Activated CD8-positive, alpha-beta T cell treated with anti-CD3 and anti-CD28 coated beads, Interleukin-2, amount 10 ng/mL, durations not matched to agents 7 days and 5 days (primary cell): ENCODE measurements at regions not wholly inside any gene's neighbourhood (a gene's known extent, or its start where the extent isn't known, plus 50 kb on each side); places are given as distances from the start of the nearest gene placed in this dataset.

Source experiments
- ATAC-seq: fragments of 150-1000 bp; cut with Tn5 transposase; one replicate; pipeline ENCODE4 v1.10.0; 2021; ENCODE audit warnings: moderate library complexity
- CTCF ChIA-PET: fragments of 350-600 bp; sonication (Branson Sonifier 250); formaldehyde crosslinking; loops from one replicate; lab custom pipeline; 2021; ENCODE audit warnings: antibody characterized with exemption; lab: Charles Lee
- POLR2A ChIA-PET: fragments of 350-600 bp; sonication (Branson Sonifier 250); formaldehyde crosslinking; loops from one replicate; lab custom pipeline; 2021; ENCODE audit warnings: antibody characterized with exemption; lab: Charles Lee
- DNase-seq: peaks from one replicate; pipeline ENCODE4 v3.0.0-alpha.2; 2020
- H3K27ac Mint-ChIP-seq: one replicate; pipeline ENCODE4 v1.8.0; 2021; ENCODE audit warnings: mild to moderate bottlenecking, mixed read lengths
- H3K27me3 Mint-ChIP-seq: one replicate; pipeline ENCODE4 v1.8.0; 2021; ENCODE audit warnings: low read depth, mixed read lengths
- H3K36me3 Mint-ChIP-seq: one replicate; pipeline ENCODE4 v1.8.0; 2021; ENCODE audit warnings: low read depth, mixed read lengths
- H3K4me1 Mint-ChIP-seq: one replicate; pipeline ENCODE4 v1.8.0; 2021; ENCODE audit warnings: low read depth, mixed read lengths
- H3K4me3 Mint-ChIP-seq: one replicate; pipeline ENCODE4 v1.8.0; 2021; ENCODE audit warnings: mild to moderate bottlenecking, mixed read lengths
- H3K9me3 Mint-ChIP-seq: one replicate; pipeline ENCODE4 v1.8.0; 2022; ENCODE audit warnings: mixed read lengths; ENCODE audit not compliant: insufficient read depth

GRCh38 chr3:166195808-166196207 lies 358.6 kb upstream of the BCHE start:
- no peak for DNase-seq
- H3K9me3 Mint-ChIP-seq, result peaks cover 17% of the 10 kb centered on the region
- no peaks in the 10 kb centered on the region for H3K36me3 Mint-ChIP-seq
- CTCF ChIA-PET, result no interaction called here
- H3K4me3 Mint-ChIP-seq, result no peak overlapping the region
- no peak overlapping the region for H3K27ac Mint-ChIP-seq
- no peak for ATAC-seq
- H3K27me3 Mint-ChIP-seq, result no peaks in the 10 kb centered on the region
- POLR2A ChIA-PET, result no interaction called here
- H3K4me1 Mint-ChIP-seq, result no peaks in the 10 kb centered on the region

DNA sequence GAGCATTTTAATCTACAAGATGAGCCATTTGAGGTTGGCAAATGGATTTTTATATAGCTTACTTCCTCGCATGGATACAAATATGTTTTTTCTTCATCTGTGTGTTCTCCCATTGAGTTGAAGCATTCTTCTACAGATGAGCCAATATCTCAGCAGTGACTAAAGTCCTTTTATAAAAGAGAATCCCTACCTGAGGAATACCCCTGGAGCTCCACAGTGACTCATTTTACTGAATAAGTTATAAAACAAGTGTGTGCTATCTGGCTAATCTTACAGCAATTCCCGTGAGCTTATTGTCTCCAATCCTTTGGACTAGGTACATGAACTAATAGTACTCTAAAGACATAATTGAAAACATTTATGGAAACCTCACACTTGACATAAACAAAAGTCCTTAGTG lies 354.2 kb upstream of the BCHE start:
- Mint-ChIP-seq H3K4me3 (no peak overlapping the region), H3K27ac (no peak overlapping the region), H3K27me3 (no peaks in the 10 kb centered on the region), H3K9me3 (peaks cover 6% of the 10 kb centered on the region), H3K36me3 (no peaks in the 10 kb centered on the region), H3K4me1 (no peaks in the 10 kb centered on the region)
- ATAC-seq, result no peak
- ChIA-PET POLR2A (no interaction called here), CTCF (no interaction called here)
- no peak for DNase-seq

- no peak overlapping the region for H3K4me3 Mint-ChIP-seq
- H3K9me3 Mint-ChIP-seq, result peaks cover 6% of the 10 kb centered on the region
- no peak for ATAC-seq
- CTCF ChIA-PET, result no interaction called here
- H3K36me3 Mint-ChIP-seq, result no peaks in the 10 kb centered on the region
- POLR2A ChIA-PET, result no interaction called here
- no peaks in the 10 kb centered on the region for H3K4me1 Mint-ChIP-seq
- DNase-seq, result no peak
- no peak overlapping the region for H3K27ac Mint-ChIP-seq
- no peaks in the 10 kb centered on the region for H3K27me3 Mint-ChIP-seq
Measured at GRCh38 chr3:166190360-166190759, 353.1 kb upstream of the BCHE start.

DNA sequence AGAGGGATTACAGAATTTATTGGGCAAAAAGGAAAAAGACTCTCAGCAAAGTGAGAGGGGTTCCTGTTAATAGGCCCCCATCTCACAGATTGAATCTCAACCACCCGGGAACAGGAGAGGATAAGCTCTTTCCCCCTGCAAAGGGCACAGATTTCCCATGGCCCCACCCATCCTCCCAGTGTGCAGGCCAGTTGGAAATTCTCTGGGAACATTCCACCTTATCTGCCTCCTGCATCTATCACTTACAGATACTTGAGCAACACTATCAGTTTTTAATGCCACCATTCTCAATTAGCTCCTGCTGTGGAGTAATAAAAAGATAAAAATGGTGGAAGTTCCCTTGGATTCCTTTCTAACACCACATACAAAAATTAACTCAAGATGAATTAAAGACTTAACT lies 350.0 kb upstream of the BCHE start:
- ChIA-PET CTCF (no interaction called here), POLR2A (no interaction called here)
- no peak overlapping the region for H3K4me3 Mint-ChIP-seq

DNA sequence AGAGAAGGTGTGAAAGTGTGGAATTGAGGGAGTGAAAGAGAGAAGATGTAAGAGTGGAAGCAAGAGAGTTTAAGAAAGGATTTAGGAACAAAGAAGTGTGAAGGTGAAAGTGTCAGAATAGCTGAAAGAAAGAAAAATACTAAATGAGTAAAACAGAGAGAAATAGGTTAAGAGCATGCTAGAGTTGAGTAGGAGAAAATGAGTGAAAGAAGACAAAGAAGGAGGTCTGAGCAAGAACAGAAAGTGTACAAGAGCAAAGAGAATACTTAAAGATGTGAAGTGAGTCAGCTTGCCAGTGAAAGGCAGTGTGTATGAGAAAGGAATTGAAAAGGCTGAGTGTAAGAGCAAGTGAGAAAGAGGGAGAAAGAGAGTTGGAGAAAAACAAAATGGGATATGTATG lies 348.8 kb upstream of the BCHE start:
- no peaks in the 10 kb centered on the region for H3K9me3 Mint-ChIP-seq
- no peaks in the 10 kb centered on the region for H3K27me3 Mint-ChIP-seq
- POLR2A ChIA-PET, result no interaction called here
- CTCF ChIA-PET, result no interaction called here
- no peak for DNase-seq
- no peak overlapping the region for H3K27ac Mint-ChIP-seq
- H3K36me3 Mint-ChIP-seq, result no peaks in the 10 kb centered on the region
- H3K4me3 Mint-ChIP-seq, result no peak overlapping the region
- no peaks in the 10 kb centered on the region for H3K4me1 Mint-ChIP-seq
- no peak for ATAC-seq

More for the DNA sequence above, 350.0 kb upstream of the BCHE start:
- Mint-ChIP-seq H3K9me3 (peaks cover under 1% of the 10 kb centered on the region), H3K27ac (no peak overlapping the region), H3K36me3 (no peaks in the 10 kb centered on the region), H3K4me1 (no peaks in the 10 kb centered on the region), H3K27me3 (no peaks in the 10 kb centered on the region)
- no peak for DNase-seq
- no peak for ATAC-seq

DNA sequence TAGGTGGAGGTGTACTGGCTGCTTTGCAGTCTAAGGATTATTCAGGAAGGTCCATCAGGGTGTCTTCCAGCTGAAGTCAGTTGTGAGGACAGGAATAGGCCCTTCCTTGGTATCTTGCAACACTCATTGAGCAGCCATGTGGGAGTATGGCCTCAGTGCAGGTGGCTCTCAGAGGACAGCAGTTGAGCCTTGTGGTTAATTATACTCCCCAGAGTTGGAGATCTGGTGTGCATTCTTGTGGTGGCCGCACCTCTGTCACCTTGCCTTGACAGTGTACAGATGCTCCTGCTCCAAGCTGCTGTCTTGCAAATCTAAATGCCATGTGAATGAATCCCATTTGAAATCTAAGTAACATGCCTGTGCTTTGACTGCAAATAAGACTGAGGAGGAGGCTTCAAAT lies 339.9 kb upstream of the BCHE start:
- no peaks in the 10 kb centered on the region for H3K4me1 Mint-ChIP-seq
- H3K4me3 Mint-ChIP-seq, result no peak overlapping the region
- CTCF ChIA-PET, result no interaction called here
- no peak overlapping the region for H3K27ac Mint-ChIP-seq
- H3K27me3 Mint-ChIP-seq, result no peaks in the 10 kb centered on the region
- POLR2A ChIA-PET, result no interaction called here
- H3K9me3 Mint-ChIP-seq, result peaks cover 4% of the 10 kb centered on the region
- DNase-seq (no peak), ATAC-seq (no peak)
- H3K36me3 Mint-ChIP-seq, result no peaks in the 10 kb centered on the region

GRCh38 chr3:166171695-166172094 lies 334.5 kb upstream of the BCHE start:
- CTCF ChIA-PET, result no interaction called here
- ATAC-seq (no peak), DNase-seq (no peak)
- H3K36me3 Mint-ChIP-seq, result no peaks in the 10 kb centered on the region
- no peaks in the 10 kb centered on the region for H3K4me1 Mint-ChIP-seq
- H3K9me3 Mint-ChIP-seq, result peaks cover 21% of the 10 kb centered on the region
- POLR2A ChIA-PET, result no interaction called here
- H3K27ac Mint-ChIP-seq, result no peak overlapping the region
- H3K27me3 Mint-ChIP-seq, result no peaks in the 10 kb centered on the region
- no peak overlapping the region for H3K4me3 Mint-ChIP-seq

DNA sequence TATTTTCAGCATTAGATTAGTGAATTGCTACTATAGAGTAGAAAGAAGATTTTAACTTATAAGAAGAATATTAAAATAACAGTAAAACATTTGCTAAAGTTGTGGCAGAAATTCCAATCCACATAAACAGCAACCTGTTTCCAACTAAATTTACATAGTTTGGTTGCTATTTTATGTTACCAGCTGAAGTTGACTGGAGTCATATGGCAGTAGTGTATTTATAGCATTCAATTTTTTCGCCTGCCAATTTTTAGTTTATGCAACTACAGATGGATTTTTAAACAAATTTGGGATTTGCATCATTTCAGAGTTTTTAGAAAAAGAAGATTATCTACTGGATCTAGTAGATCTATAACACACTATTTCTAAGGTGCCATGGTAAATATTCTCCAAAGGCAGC lies 332.5 kb upstream of the BCHE start:
- no peak for DNase-seq
- ChIA-PET POLR2A (no interaction called here), CTCF (interaction anchor here (0.7 kb wide), 1 partner anchor 11 kb away, joined by 3 read pairs; no protein-coding TSS in a partner anchor)
- no peaks in the 10 kb centered on the region for H3K4me1 Mint-ChIP-seq
- H3K27me3 Mint-ChIP-seq, result no peaks in the 10 kb centered on the region
- H3K9me3 Mint-ChIP-seq, result peaks cover 21% of the 10 kb centered on the region
- no peak overlapping the region for H3K4me3 Mint-ChIP-seq
- H3K36me3 Mint-ChIP-seq, result no peaks in the 10 kb centered on the region
- H3K27ac Mint-ChIP-seq, result no peak overlapping the region
- ATAC-seq, result no peak

- DNase-seq (no peak), ATAC-seq (no peak)
- Mint-ChIP-seq H3K27ac (no peak overlapping the region), H3K9me3 (peaks cover 15% of the 10 kb centered on the region), H3K27me3 (no peaks in the 10 kb centered on the region), H3K4me1 (no peaks in the 10 kb centered on the region), H3K36me3 (no peaks in the 10 kb centered on the region), H3K4me3 (no peak overlapping the region)
- POLR2A ChIA-PET, result no interaction called here
- CTCF ChIA-PET, result no interaction called here
Measured at GRCh38 chr3:166127969-166128368, 290.7 kb upstream of the BCHE start.

DNA sequence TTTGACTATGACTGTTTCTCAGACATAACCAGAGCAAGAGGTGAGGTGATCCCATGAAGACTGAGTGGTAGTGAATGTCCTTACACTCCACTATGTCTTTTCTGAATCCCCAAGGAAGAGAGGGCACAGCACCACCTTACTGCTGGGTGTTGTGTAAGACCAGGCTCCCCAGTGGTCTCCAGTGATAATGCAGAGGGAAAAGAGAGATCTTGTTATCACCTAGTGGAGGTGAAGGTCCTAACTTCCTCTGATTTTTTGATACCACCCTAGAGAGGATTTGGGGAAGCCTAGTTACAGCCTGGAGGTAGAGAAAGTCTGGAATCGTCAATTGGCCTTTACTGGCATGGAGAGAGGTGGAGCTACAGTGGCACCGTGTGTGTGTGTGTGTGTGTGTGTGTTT lies 288.0 kb upstream of the BCHE start:
- CTCF ChIA-PET, result no interaction called here
- DNase-seq (no peak), ATAC-seq (no peak)
- H3K4me3 Mint-ChIP-seq, result no peak overlapping the region
- peaks cover 7% of the 10 kb centered on the region for H3K9me3 Mint-ChIP-seq
- H3K36me3 Mint-ChIP-seq, result no peaks in the 10 kb centered on the region
- POLR2A ChIA-PET, result no interaction called here
- no peaks in the 10 kb centered on the region for H3K4me1 Mint-ChIP-seq
- no peak overlapping the region for H3K27ac Mint-ChIP-seq
- H3K27me3 Mint-ChIP-seq, result no peaks in the 10 kb centered on the region

GRCh38 chr3:166123576-166123975 lies 286.4 kb upstream of the BCHE start:
- no peak overlapping the region for H3K4me3 Mint-ChIP-seq
- ChIA-PET POLR2A (no interaction called here), CTCF (no interaction called here)
- H3K4me1 Mint-ChIP-seq, result no peaks in the 10 kb centered on the region
- no peak for ATAC-seq
- no peaks in the 10 kb centered on the region for H3K27me3 Mint-ChIP-seq
- DNase-seq, result no peak
- H3K27ac Mint-ChIP-seq, result no peak overlapping the region
- H3K36me3 Mint-ChIP-seq, result no peaks in the 10 kb centered on the region
- H3K9me3 Mint-ChIP-seq, result peaks cover 7% of the 10 kb centered on the region

GRCh38 chr3:166123088-166123487 lies 285.9 kb upstream of the BCHE start:
- Mint-ChIP-seq H3K4me1 (no peaks in the 10 kb centered on the region), H3K4me3 (no peak overlapping the region), H3K27me3 (no peaks in the 10 kb centered on the region), H3K36me3 (no peaks in the 10 kb centered on the region), H3K9me3 (peaks cover 7% of the 10 kb centered on the region), H3K27ac (no peak overlapping the region)
- ATAC-seq (no peak), DNase-seq (no peak)
- ChIA-PET POLR2A (no interaction called here), CTCF (no interaction called here)

- Mint-ChIP-seq H3K4me3 (no peak overlapping the region), H3K36me3 (no peaks in the 10 kb centered on the region), H3K27ac (no peak overlapping the region), H3K9me3 (peaks cover 3% of the 10 kb centered on the region), H3K27me3 (no peaks in the 10 kb centered on the region), H3K4me1 (no peaks in the 10 kb centered on the region)
- ATAC-seq, result no peak
- no peak for DNase-seq
- ChIA-PET CTCF (interaction anchor here (0.7 kb wide), 1 partner anchor 13 kb away, joined by 3 read pairs; no protein-coding TSS in a partner anchor), POLR2A (no interaction called here)
Measured at GRCh38 chr3:166118049-166118448, 280.8 kb upstream of the BCHE start.
